ENCODE measurements at regions not wholly inside any gene's neighbourhood (a gene's known extent, or its start where the extent isn't known, plus 50 kb on each side); places are given as distances from the start of the nearest gene placed in this dataset.

DNA sequence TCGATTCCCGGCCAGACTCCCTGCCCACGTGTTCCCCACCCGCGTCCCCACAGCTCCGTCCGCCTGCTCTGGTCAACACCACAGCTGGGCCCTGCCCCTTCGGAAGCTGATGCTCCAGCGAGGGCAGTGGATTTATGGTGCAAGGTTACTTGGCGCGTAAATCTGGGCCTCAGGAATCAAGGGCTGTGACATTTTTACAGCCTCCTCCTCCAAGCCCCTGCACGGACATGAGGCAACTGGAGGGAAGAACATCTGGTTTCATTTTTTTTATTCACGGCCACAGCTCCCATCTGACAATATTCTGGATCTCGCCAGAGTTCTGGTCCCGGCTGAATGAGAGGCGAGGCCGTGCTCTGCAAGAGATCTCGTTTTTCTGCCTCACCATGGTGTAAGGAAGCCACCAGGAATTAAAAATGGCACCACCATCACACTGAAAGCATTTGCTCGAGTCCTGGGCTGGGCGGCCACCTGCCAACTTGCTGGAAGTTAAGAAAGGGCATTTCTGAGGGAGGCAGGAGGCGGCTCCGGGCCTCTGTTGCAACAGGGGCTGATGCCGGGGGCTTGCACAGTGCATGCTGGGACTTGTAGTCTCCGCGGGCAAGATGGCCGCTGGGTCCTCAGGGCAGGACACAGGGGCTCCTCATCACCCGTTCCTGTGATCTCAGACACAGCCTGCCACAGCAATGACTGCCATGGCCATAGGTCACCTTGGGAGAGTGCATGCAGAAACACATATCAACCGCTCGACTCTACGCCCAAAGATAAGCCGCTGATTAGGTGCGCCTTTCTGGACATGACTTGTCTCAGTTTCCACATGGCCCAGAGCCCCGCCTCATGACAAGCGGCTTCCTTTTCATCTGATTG lies 148.5 kb downstream of the LY86 start:
- no peak overlapping the region for H2BK120ac ChIP-seq (ENCODE audit: insufficient read depth, low read length, poor library complexity)
- H3K79me1 ChIP-seq (ENCODE audit: low read length): peaks cover 11% of the 10 kb centered on the region
- H3K14ac ChIP-seq (ENCODE audit: low read length): no peak overlapping the region
- H3K27me3 ChIP-seq (ENCODE audit: insufficient read depth, low read length): no peaks in the 10 kb centered on the region
- H3K36me3 ChIP-seq (ENCODE audit: control insufficient read depth in 1 of 2, insufficient read depth in 2 of 2, low read length in 2 of 2): no peaks in the 10 kb centered on the region
- no peak overlapping the region for H2BK5ac ChIP-seq (ENCODE audit: low read depth, low read length, poor library complexity)
- H3K27ac ChIP-seq (ENCODE audit: low read depth, low read length): no peak overlapping the region
- H3K18ac ChIP-seq (ENCODE audit: low read length): no peak overlapping the region
- H3K4me2 ChIP-seq (ENCODE audit: low read length): peak overlapping the region; percentile 15
- no peaks in the 10 kb centered on the region for H3K9me3 ChIP-seq (ENCODE audit: insufficient read depth, low read depth, low read length)
- peak overlapping the region; percentile 6 for H4K12ac ChIP-seq (ENCODE audit: low read depth, low read length)
- H3K4me3 ChIP-seq (ENCODE audit: low read depth, low read length): no peak overlapping the region
- peak overlapping the region; percentile 37 for H4K8ac ChIP-seq (ENCODE audit: low read depth, low read length)
- no CpG with 5 or more reads among the region's 34 CpGs for WGBS (ENCODE audit: extremely low coverage, insufficient coverage, insufficient read length)
- H2BK12ac ChIP-seq (ENCODE audit: low read length): peak overlapping the region; percentile 30
- H2AK5ac ChIP-seq (ENCODE audit: low read length): no peak overlapping the region
- no peak overlapping the region for H3K9ac ChIP-seq (ENCODE audit: low read length)
- H3K4me1 ChIP-seq (ENCODE audit: control insufficient read depth in 1 of 2, insufficient read depth in 2 of 2, low read length in 2 of 2): peaks cover 13 to 22% of the 10 kb centered on the region in 2 experiments
- peak overlapping the region; percentile 32 for H4K91ac ChIP-seq (ENCODE audit: low read depth, low read length)
- no peak overlapping the region for H3K23ac ChIP-seq (ENCODE audit: low read length)
- peak; percentile 60 to 61 for DNase-seq
- peaks cover 2% of the 10 kb centered on the region for H3K79me2 ChIP-seq (ENCODE audit: control insufficient read depth, insufficient read depth, low read length, poor library complexity)
- peak overlapping the region; percentile 37 for H2AFZ ChIP-seq (ENCODE audit: insufficient read depth, low read length, poor library complexity)
- H3K4ac ChIP-seq (ENCODE audit: low read depth, low read length): no peak overlapping the region

- H4K8ac ChIP-seq (ENCODE audit: low read depth, low read length): no peak overlapping the region
- no peak overlapping the region for H3K4me2 ChIP-seq (ENCODE audit: low read length)
- peaks cover 13 to 22% of the 10 kb centered on the region in 2 experiments for H3K4me1 ChIP-seq (ENCODE audit: control insufficient read depth in 1 of 2, insufficient read depth in 2 of 2, low read length in 2 of 2)
- H3K27ac ChIP-seq (ENCODE audit: low read depth, low read length): no peak overlapping the region
- H3K9me3 ChIP-seq (ENCODE audit: insufficient read depth, low read depth, low read length): no peaks in the 10 kb centered on the region
- no peak overlapping the region for H3K4ac ChIP-seq (ENCODE audit: low read depth, low read length)
- H3K79me2 ChIP-seq (ENCODE audit: control insufficient read depth, insufficient read depth, low read length, poor library complexity): peaks cover 2% of the 10 kb centered on the region
- no peaks in the 10 kb centered on the region for H3K36me3 ChIP-seq (ENCODE audit: control insufficient read depth in 1 of 2, insufficient read depth in 2 of 2, low read length in 2 of 2)
- peak overlapping the region; percentile 32 for H4K91ac ChIP-seq (ENCODE audit: low read depth, low read length)
- H3K14ac ChIP-seq (ENCODE audit: low read length): no peak overlapping the region
- H2AK5ac ChIP-seq (ENCODE audit: low read length): no peak overlapping the region
- peak overlapping the region; percentile 27 for H4K12ac ChIP-seq (ENCODE audit: low read depth, low read length)
- no peak overlapping the region for H3K18ac ChIP-seq (ENCODE audit: low read length)
- H3K27me3 ChIP-seq (ENCODE audit: insufficient read depth, low read length): no peaks in the 10 kb centered on the region
- H2BK12ac ChIP-seq (ENCODE audit: low read length): peak overlapping the region; percentile 30
- no peak overlapping the region for H2BK120ac ChIP-seq (ENCODE audit: insufficient read depth, low read length, poor library complexity)
- no peak overlapping the region for H2BK5ac ChIP-seq (ENCODE audit: low read depth, low read length, poor library complexity)
- WGBS (ENCODE audit: extremely low coverage, insufficient coverage, insufficient read length): no CpG with 5 or more reads among the region's 6 CpGs
- H3K4me3 ChIP-seq (ENCODE audit: low read depth, low read length): no peak overlapping the region
- no peak overlapping the region for H3K23ac ChIP-seq (ENCODE audit: low read length)
- no peak for DNase-seq
- H2AFZ ChIP-seq (ENCODE audit: insufficient read depth, low read length, poor library complexity): peak overlapping the region; percentile 37
- H3K9ac ChIP-seq (ENCODE audit: low read length): no peak overlapping the region
- peaks cover 11% of the 10 kb centered on the region for H3K79me1 ChIP-seq (ENCODE audit: low read length)
Observed at GRCh38 chr6:6737671-6738070, 149.2 kb downstream of the LY86 start.

DNA sequence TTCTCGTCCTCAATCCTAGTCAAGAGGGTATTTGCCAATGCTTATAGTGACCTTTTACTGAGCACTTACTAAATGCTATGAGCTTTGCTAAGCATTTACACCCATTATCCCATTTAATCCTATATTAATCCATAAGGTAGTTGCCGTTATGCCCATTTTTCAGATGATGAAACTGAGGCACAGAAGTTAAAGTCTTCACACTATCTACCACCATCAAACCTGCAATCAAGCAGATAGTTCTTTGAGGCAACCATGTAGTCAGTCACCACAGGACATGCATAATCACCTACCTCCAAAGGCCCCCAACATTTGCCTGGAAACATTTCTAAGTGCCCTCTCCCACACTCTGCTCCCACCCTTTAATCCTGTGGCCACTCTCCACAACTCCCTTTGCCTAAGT lies 149.6 kb downstream of the LY86 start:
- peaks cover 13 to 22% of the 10 kb centered on the region in 2 experiments for H3K4me1 ChIP-seq (ENCODE audit: control insufficient read depth in 1 of 2, insufficient read depth in 2 of 2, low read length in 2 of 2)
- no peak overlapping the region for H2BK120ac ChIP-seq (ENCODE audit: insufficient read depth, low read length, poor library complexity)
- H3K36me3 ChIP-seq (ENCODE audit: control insufficient read depth in 1 of 2, insufficient read depth in 2 of 2, low read length in 2 of 2): no peaks in the 10 kb centered on the region
- no peak overlapping the region for H3K18ac ChIP-seq (ENCODE audit: low read length)
- no peak overlapping the region for H2BK12ac ChIP-seq (ENCODE audit: low read length)
- H3K4me2 ChIP-seq (ENCODE audit: low read length): no peak overlapping the region
- H3K9me3 ChIP-seq (ENCODE audit: insufficient read depth, low read depth, low read length): no peaks in the 10 kb centered on the region
- no peak overlapping the region for H3K14ac ChIP-seq (ENCODE audit: low read length)
- no peak overlapping the region for H2BK5ac ChIP-seq (ENCODE audit: low read depth, low read length, poor library complexity)
- no peak overlapping the region for H2AK5ac ChIP-seq (ENCODE audit: low read length)
- no peak overlapping the region for H3K27ac ChIP-seq (ENCODE audit: low read depth, low read length)
- H3K23ac ChIP-seq (ENCODE audit: low read length): no peak overlapping the region
- no peaks in the 10 kb centered on the region for H3K27me3 ChIP-seq (ENCODE audit: insufficient read depth, low read length)
- H3K4ac ChIP-seq (ENCODE audit: low read depth, low read length): no peak overlapping the region
- H2AFZ ChIP-seq (ENCODE audit: insufficient read depth, low read length, poor library complexity): no peak overlapping the region
- DNase-seq: no peak
- H4K12ac ChIP-seq (ENCODE audit: low read depth, low read length): no peak overlapping the region
- no peak overlapping the region for H3K4me3 ChIP-seq (ENCODE audit: low read depth, low read length)
- H4K91ac ChIP-seq (ENCODE audit: low read depth, low read length): no peak overlapping the region
- H3K79me1 ChIP-seq (ENCODE audit: low read length): peaks cover 11% of the 10 kb centered on the region
- no CpG with 5 or more reads among the region's 2 CpGs for WGBS (ENCODE audit: extremely low coverage, insufficient coverage, insufficient read length)
- H4K8ac ChIP-seq (ENCODE audit: low read depth, low read length): no peak overlapping the region
- peaks cover 2% of the 10 kb centered on the region for H3K79me2 ChIP-seq (ENCODE audit: control insufficient read depth, insufficient read depth, low read length, poor library complexity)
- H3K9ac ChIP-seq (ENCODE audit: low read length): no peak overlapping the region

GRCh38 chr6:6738922-6739716 lies 150.6 kb downstream of the LY86 start:
- no peak overlapping the region for H3K9ac ChIP-seq (ENCODE audit: low read length)
- no peaks in the 10 kb centered on the region for H3K79me2 ChIP-seq (ENCODE audit: control insufficient read depth, insufficient read depth, low read length, poor library complexity)
- H3K9me3 ChIP-seq (ENCODE audit: insufficient read depth, low read depth, low read length): no peaks in the 10 kb centered on the region
- no peak overlapping the region for H3K23ac ChIP-seq (ENCODE audit: low read length)
- no peaks in the 10 kb centered on the region for H3K36me3 ChIP-seq (ENCODE audit: control insufficient read depth in 1 of 2, insufficient read depth in 2 of 2, low read length in 2 of 2)
- no peak overlapping the region for H3K4ac ChIP-seq (ENCODE audit: low read depth, low read length)
- H3K4me3 ChIP-seq (ENCODE audit: low read depth, low read length): no peak overlapping the region
- no peak overlapping the region for H3K18ac ChIP-seq (ENCODE audit: low read length)
- no peak overlapping the region for H2AFZ ChIP-seq (ENCODE audit: insufficient read depth, low read length, poor library complexity)
- H3K14ac ChIP-seq (ENCODE audit: low read length): no peak overlapping the region
- peaks cover 8 to 16% of the 10 kb centered on the region in 2 experiments for H3K4me1 ChIP-seq (ENCODE audit: control insufficient read depth in 1 of 2, insufficient read depth in 2 of 2, low read length in 2 of 2)
- no peak overlapping the region for H3K4me2 ChIP-seq (ENCODE audit: low read length)
- DNase-seq: peak in 1 of 2 donors; percentile 39
- no peak overlapping the region for H4K8ac ChIP-seq (ENCODE audit: low read depth, low read length)
- H4K12ac ChIP-seq (ENCODE audit: low read depth, low read length): no peak overlapping the region
- no peak overlapping the region for H2BK120ac ChIP-seq (ENCODE audit: insufficient read depth, low read length, poor library complexity)
- H2BK5ac ChIP-seq (ENCODE audit: low read depth, low read length, poor library complexity): no peak overlapping the region
- H4K91ac ChIP-seq (ENCODE audit: low read depth, low read length): no peak overlapping the region
- no CpG with 5 or more reads among the region's 5 CpGs for WGBS (ENCODE audit: extremely low coverage, insufficient coverage, insufficient read length)
- no peak overlapping the region for H3K27ac ChIP-seq (ENCODE audit: low read depth, low read length)
- peaks cover 9% of the 10 kb centered on the region for H3K79me1 ChIP-seq (ENCODE audit: low read length)
- H3K27me3 ChIP-seq (ENCODE audit: insufficient read depth, low read length): no peaks in the 10 kb centered on the region
- H2BK12ac ChIP-seq (ENCODE audit: low read length): no peak overlapping the region
- no peak overlapping the region for H2AK5ac ChIP-seq (ENCODE audit: low read length)
